ENCODE measurements at regions not wholly inside any gene's neighbourhood (a gene's known extent, or its start where the extent isn't known, plus 50 kb on each side); places are given as distances from the start of the nearest gene placed in this dataset.
A peak's percentile ranks its signal among the peaks of the same experiment; 100 is the strongest.

DNA sequence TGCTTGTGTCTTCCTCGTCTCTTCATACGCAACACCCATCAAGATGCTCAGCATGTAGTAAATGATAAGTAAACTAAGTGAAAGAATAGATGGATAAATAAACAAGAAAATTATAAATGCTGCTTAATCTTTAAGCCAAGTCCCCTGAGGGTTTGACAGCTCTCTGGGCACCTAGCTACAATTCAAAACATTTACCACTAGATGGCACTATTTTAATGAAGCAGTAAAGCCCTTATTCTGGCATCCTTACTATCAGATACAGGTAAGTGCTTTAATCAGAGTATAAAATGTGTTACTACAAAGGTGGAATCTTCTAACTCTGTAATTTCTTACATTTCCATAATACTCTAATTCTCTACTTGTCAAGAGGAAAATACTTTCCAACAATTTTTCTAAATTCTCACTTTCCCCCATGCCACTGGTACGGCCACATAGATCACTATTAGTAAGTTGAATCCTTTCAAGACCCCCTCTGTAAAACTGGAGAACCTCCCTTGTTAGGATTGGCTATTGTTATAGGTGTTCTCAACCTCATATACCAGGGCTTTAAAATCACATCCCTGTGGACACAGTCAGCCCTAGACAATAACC is 137.8 kb downstream of the BARHL2 start:
- no peak overlapping the region for H3K4me3 ChIP-seq (ENCODE audit: low read length)
- DNase-seq (ENCODE audit: low read depth), result peak; percentile 65
- TF ChIP-seq CTCF (IDR thresholded peaks at IDR 0.05; ENCODE audit: insufficient read depth, low read depth, low read length, missing control alignments), result peak; percentile 56

DNA sequence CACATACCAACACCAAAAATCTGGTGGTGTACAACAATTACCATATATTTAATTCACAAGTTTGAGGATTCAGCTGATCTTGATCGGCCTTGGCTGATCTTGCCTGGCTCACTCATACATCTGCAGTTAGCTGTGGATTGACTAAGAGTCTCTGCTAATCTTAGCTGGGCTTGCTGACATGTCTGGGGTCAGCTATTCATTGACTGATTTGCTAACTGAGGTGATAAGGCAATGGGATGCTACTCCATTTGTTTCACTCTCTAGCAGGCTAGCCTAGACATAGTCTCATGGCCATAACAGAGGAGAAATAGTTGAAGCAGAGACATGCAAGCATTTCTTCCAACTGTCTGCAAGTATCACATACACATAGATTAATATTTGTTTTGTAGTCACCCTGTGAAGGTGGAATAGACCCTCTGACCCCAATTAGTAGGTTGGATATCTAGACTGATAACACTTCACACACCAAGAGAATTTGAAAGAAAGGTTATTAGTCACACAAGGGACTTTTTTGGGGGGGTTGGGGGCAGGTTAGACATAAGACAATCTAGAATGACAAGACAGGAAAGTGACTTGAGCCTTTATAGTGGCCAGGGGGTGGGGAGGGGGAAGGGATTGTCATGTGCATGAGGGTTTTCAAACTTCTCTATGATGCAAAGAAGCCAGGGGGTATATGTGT is 142.3 kb downstream of the BARHL2 start:
- H3K4me3 ChIP-seq (ENCODE audit: low read length), result no peak overlapping the region
- DNase-seq (ENCODE audit: low read depth), result no peak
- no peak for TF ChIP-seq CTCF (IDR thresholded peaks at IDR 0.05; ENCODE audit: insufficient read depth, low read depth, low read length, missing control alignments)

DNA sequence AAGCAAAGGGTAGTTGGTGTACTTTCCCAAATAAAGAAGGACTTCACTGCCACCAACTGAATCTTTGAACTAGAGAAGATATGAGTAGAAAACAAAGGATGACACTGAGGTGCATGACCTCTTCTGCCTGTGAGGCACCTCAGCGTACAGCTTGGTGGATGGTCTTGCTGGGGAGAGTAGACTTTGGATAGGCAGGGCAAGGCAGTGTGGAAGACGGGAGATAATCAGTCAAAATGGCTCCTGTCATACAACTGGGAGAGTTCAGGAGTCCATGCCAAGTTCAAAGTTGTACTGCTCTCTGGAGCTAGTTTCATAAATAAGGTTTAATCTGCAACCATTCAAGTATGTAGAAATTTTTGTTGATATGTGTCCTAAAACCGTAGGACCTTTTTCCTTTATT is 143.4 kb downstream of the BARHL2 start:
- H3K4me3 ChIP-seq (ENCODE audit: low read length), result no peak overlapping the region
- TF ChIP-seq CTCF (IDR thresholded peaks at IDR 0.05; ENCODE audit: insufficient read depth, low read depth, low read length, missing control alignments), result no peak
- no peak for DNase-seq (ENCODE audit: low read depth)

DNA sequence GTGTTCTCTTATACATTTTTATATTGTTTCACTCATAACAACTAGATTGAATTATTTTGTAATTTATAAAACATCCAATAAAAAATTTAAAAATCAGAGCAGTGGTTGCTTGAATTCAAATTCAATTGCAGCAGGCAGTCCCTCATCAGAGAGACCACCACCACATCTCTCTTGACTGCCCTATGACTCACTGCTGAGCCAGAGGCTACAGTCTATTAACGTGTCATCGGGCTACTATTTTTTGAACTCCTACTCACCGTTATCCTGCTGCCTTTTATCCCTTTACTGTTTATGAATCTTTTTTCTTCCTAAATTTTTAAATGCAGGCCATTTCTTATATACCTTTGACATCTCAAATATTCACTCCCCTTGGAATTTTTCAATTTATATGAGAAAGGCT is 144.7 kb downstream of the BARHL2 start:
- no peak for TF ChIP-seq CTCF (IDR thresholded peaks at IDR 0.05; ENCODE audit: insufficient read depth, low read depth, low read length, missing control alignments)
- DNase-seq (ENCODE audit: low read depth), result no peak
- H3K4me3 ChIP-seq (ENCODE audit: low read length), result no peak overlapping the region

DNA sequence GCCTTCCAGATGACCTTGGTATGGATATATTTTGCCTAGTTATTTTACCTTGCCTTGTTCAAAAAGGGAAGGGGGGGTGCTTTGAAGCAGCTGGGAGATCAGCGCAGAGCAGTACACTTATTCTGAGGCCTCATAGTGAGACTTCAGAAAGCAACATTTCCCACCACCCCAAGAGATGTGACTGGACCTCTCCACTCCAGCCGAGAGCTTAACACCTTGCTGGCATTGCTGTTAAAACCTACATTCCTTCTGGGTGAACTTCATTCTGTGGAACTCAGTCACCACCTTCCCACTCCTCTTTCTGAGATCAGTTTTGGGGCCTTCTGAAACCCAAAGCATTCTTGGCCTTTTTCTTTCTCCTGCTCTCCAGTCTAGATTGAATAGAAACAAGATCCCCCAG is 148.7 kb downstream of the BARHL2 start:
- H3K4me3 ChIP-seq (ENCODE audit: low read length), result no peak overlapping the region
- no peak for TF ChIP-seq CTCF (IDR thresholded peaks at IDR 0.05; ENCODE audit: insufficient read depth, low read depth, low read length, missing control alignments)
- no peak for DNase-seq (ENCODE audit: low read depth)

GRCh38 chr1:90564164-90564563 is 152.9 kb downstream of the BARHL2 start:
- TF ChIP-seq CTCF (IDR thresholded peaks at IDR 0.05; ENCODE audit: insufficient read depth, low read depth, low read length, missing control alignments), result no peak
- DNase-seq (ENCODE audit: low read depth), result no peak
- H3K4me3 ChIP-seq (ENCODE audit: low read length), result no peak overlapping the region

DNA sequence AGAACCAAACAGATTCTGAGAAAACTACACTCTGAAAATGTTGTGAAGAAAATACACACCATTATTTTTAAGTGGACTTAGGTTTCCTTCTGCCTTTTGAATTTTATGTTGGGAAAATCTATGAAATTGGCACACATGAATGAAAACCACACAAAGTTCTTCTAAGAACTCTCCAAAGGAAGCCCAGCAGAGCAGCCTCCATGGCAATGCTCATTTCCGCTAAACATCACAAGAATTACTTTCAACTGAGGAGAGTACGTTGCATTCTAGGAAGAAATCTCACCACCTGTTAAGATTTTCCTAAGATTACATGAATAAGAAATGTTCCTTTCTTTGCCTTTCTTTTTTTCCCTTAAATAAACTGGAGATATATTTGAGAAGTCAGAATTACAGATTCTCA is 154.2 kb downstream of the BARHL2 start:
- DNase-seq (ENCODE audit: low read depth), result no peak
- TF ChIP-seq CTCF (IDR thresholded peaks at IDR 0.05; ENCODE audit: insufficient read depth, low read depth, low read length, missing control alignments), result no peak
- H3K4me3 ChIP-seq (ENCODE audit: low read length), result no peak overlapping the region

Data from epithelial cell of esophagus (primary cell).